Thoracic aorta (tissue), 2 donors: ENCODE measurements at regions not wholly inside any gene's neighbourhood (a gene's known extent, or its start where the extent isn't known, plus 50 kb on each side); places are given as distances from the start of the nearest gene placed in this dataset.

Source experiments
- ATAC-seq: fragments of 150-250 bp; one replicate; pipeline ENCODE4 v1.8.0; 2017; ENCODE audit warnings: low read depth; ENCODE audit not compliant: insufficient number of reproducible peaks, low FRiP score
- DNase-seq: peaks from one replicate; pipeline ENCODE4 v3.0.0-alpha.2; 2020; ENCODE audit warnings: low spot score
- H3K27ac ChIP-seq, 2 donors: fragments of 200-600 bp; sonication (generic); 1 replicate in 1 of 2; 2 replicates in 1 of 2; pipeline ENCODE4 v1.5.1; 2016; ENCODE audit warnings: mild to moderate bottlenecking in 2 of 2, moderate library complexity in 2 of 2
- H3K27me3 ChIP-seq: fragments of 200-600 bp; sonication (generic); replicated peaks from 2 replicates; pipeline ENCODE4 v1.6.0; 2016; ENCODE audit warnings: mild to moderate bottlenecking; ENCODE audit not compliant: insufficient read depth
- H3K36me3 ChIP-seq: fragments of 200-600 bp; sonication (generic); one replicate; pipeline ENCODE4 v1.5.1; 2016
- H3K4me1 ChIP-seq, 2 donors: fragments of 200-600 bp; sonication (generic); 1 replicate in 1 of 2; 2 replicates in 1 of 2; pipeline versions ENCODE4 v1.5.1 to v1.6.0; 2016; ENCODE audit warnings: low read depth in 2 of 2, mild to moderate bottlenecking in 1 of 2; ENCODE audit not compliant: control insufficient read depth in 1 of 2
- H3K4me3 ChIP-seq: fragments of 200-600 bp; sonication (generic); 2 replicates; pipeline ENCODE4 v1.5.1; 2016; ENCODE audit warnings: mild to moderate bottlenecking
- H3K9me3 ChIP-seq: fragments of 200-600 bp; sonication (generic); 2 replicates; pipeline ENCODE4 v1.5.1; 2016
- TF ChIP-seq, protein P1 (sequence below): fragments of 200-600 bp; sonication (generic); IDR thresholded peaks from one replicate; pipeline ENCODE4 v1.5.1; 2019; ENCODE audit warnings: antibody characterized with exemption

GRCh38 chrX:25207803-25208475 lies 192.2 kb upstream of the ARX start:
- no peaks in the 10 kb centered on the region for H3K4me1 ChIP-seq
- TF ChIP-seq, protein P1, sequence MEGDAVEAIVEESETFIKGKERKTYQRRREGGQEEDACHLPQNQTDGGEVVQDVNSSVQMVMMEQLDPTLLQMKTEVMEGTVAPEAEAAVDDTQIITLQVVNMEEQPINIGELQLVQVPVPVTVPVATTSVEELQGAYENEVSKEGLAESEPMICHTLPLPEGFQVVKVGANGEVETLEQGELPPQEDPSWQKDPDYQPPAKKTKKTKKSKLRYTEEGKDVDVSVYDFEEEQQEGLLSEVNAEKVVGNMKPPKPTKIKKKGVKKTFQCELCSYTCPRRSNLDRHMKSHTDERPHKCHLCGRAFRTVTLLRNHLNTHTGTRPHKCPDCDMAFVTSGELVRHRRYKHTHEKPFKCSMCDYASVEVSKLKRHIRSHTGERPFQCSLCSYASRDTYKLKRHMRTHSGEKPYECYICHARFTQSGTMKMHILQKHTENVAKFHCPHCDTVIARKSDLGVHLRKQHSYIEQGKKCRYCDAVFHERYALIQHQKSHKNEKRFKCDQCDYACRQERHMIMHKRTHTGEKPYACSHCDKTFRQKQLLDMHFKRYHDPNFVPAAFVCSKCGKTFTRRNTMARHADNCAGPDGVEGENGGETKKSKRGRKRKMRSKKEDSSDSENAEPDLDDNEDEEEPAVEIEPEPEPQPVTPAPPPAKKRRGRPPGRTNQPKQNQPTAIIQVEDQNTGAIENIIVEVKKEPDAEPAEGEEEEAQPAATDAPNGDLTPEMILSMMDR = no peak
- no peaks in the 10 kb centered on the region for H3K9me3 ChIP-seq
- H3K27me3 ChIP-seq = no peaks in the 10 kb centered on the region
- no peak overlapping the region for H3K27ac ChIP-seq
- no peak for DNase-seq
- ATAC-seq = no peak
- H3K4me3 ChIP-seq = no peak overlapping the region
- no peaks in the 10 kb centered on the region for H3K36me3 ChIP-seq

GRCh38 chrX:25206778-25207177 lies 191.0 kb upstream of the ARX start:
- ATAC-seq = no peak
- Histone ChIP-seq H3K4me1 (no peaks in the 10 kb centered on the region), H3K36me3 (no peaks in the 10 kb centered on the region), H3K4me3 (no peak overlapping the region), H3K27me3 (no peaks in the 10 kb centered on the region), H3K27ac (no peak overlapping the region), H3K9me3 (no peaks in the 10 kb centered on the region)
- TF ChIP-seq, protein P1 = no peak
- no peak for DNase-seq

DNA sequence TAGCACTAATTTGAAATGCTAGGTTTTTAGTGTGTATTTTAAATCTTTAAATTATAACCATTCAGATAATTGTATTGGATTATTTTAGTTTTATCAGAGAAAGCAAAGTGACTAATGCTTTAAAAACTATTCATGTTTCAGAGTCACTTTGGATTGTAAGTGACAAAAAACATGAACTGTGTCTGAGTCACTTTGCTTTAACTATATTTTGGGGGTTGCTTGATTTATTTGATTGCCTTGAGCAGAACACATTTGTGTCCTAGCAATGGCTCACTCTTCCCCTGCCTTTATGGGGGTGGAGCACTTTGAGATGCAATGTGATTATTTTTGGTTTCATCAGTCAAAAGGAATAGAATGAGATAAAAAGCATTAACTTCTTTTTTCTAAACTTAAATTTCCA lies 188.4 kb upstream of the ARX start:
- Histone ChIP-seq H3K4me1 (no peaks in the 10 kb centered on the region), H3K27ac (no peak overlapping the region), H3K36me3 (no peaks in the 10 kb centered on the region), H3K9me3 (no peaks in the 10 kb centered on the region), H3K27me3 (no peaks in the 10 kb centered on the region), H3K4me3 (no peak overlapping the region)
- no peak for DNase-seq
- no peak for ATAC-seq
- TF ChIP-seq, protein P1 = no peak

DNA sequence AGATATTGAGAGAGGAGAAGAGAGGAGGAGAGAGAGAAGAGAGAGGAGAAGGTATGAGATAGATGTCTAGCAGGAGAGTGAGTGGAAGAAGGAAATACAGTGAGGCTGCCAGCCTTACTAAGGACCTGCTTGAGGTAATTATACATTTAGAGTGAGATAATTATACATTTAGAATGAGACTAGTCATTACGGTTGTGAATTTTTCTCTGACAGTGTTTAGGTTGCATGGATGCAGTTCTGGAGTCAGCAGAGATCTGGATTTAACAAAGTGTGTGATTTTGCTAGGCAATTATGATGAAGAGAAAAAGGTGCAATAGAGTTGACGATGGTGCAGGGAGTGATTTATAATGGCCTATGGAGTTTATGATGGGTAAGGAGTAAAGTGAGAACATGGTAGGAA lies 187.1 kb upstream of the ARX start:
- TF ChIP-seq, protein P1 = no peak
- Histone ChIP-seq H3K36me3 (no peaks in the 10 kb centered on the region), H3K4me3 (no peak overlapping the region), H3K27me3 (no peaks in the 10 kb centered on the region), H3K4me1 (no peaks in the 10 kb centered on the region), H3K9me3 (no peaks in the 10 kb centered on the region), H3K27ac (no peak overlapping the region)
- ATAC-seq = no peak
- no peak for DNase-seq

DNA sequence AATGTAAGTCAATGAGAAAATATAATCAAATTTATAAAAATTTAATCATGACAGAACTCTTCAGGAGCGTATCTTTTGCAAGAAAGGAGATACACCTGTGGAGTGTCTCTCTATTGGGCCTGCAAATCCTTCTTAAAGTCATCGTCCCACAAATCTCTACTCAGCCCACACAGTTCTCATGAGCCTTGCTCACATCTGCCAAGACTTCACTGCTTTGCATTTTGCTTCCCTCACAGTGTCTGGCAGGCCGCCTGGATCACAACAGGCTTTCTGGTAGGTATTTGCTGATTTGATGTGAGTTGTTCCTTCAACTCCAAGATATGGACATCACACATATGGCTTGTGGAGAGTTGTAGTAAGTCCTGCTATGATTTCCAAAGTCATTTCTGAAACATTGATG lies 183.1 kb upstream of the ARX start:
- H3K27me3 ChIP-seq = no peaks in the 10 kb centered on the region
- TF ChIP-seq, protein P1 = no peak
- no peaks in the 10 kb centered on the region for H3K4me1 ChIP-seq
- H3K4me3 ChIP-seq = no peak overlapping the region
- H3K36me3 ChIP-seq = no peaks in the 10 kb centered on the region
- H3K27ac ChIP-seq = no peak overlapping the region
- ATAC-seq (no peak), DNase-seq (no peak)
- H3K9me3 ChIP-seq = no peaks in the 10 kb centered on the region
